Astrocyte (in vitro differentiated cells and primary cell): ENCODE measurements at regions not wholly inside any gene's neighbourhood (a gene's known extent, or its start where the extent isn't known, plus 50 kb on each side); places are given as distances from the start of the nearest gene placed in this dataset.

Source experiments
- DNase-seq: peaks from one replicate; pipeline ENCODE4 v3.0.0-alpha.2; 2010; ENCODE audit warnings: low read depth
- FAIRE-seq: peaks from 2 replicates; lab custom pipeline; 2011; peaks lifted over from hg19 to GRCh38; lab: Jason Lieb, UNC
- H2AFZ ChIP-seq: 2 replicates; pipeline ENCODE4 v1.6.0; 2012; ENCODE audit warnings: low read depth, low read length, inconsistent platforms
- H3K27ac ChIP-seq: 2 replicates; pipeline ENCODE4 v1.5.1; 2011; ENCODE audit warnings: low read depth, low read length, inconsistent platforms
- H3K27me3 ChIP-seq: 2 replicates; pipeline ENCODE4 v1.6.0; 2011; ENCODE audit warnings: low read length, inconsistent platforms; ENCODE audit not compliant: insufficient read depth
- H3K36me3 ChIP-seq: 2 replicates; pipeline ENCODE4 v1.5.1; 2011; ENCODE audit warnings: low read length, inconsistent platforms; ENCODE audit not compliant: insufficient read depth
- H3K4me1 ChIP-seq: 2 replicates; pipeline ENCODE4 v1.5.1; 2011; ENCODE audit warnings: low read length, inconsistent platforms; ENCODE audit not compliant: insufficient read depth
- H3K4me2 ChIP-seq: 2 replicates; pipeline ENCODE4 v1.6.0; 2012; ENCODE audit warnings: low read length, inconsistent platforms
- H3K4me3 ChIP-seq: 2 replicates; pipeline ENCODE4 v1.5.1; 2011; ENCODE audit warnings: low read depth, mild to moderate bottlenecking, low read length, inconsistent platforms; ENCODE audit not compliant: insufficient read depth
- H3K79me2 ChIP-seq: 2 replicates; pipeline ENCODE4 v1.6.0; 2012; ENCODE audit warnings: mild to moderate bottlenecking, low read length, inconsistent platforms; ENCODE audit not compliant: insufficient read depth
- H3K9ac ChIP-seq: 2 replicates; pipeline ENCODE4 v1.6.0; 2012; ENCODE audit warnings: mild to moderate bottlenecking, low read length, inconsistent platforms
- H3K9me3 ChIP-seq: 2 replicates; pipeline ENCODE4 v1.5.1; 2012; ENCODE audit warnings: low read depth, mild to moderate bottlenecking, low read length, inconsistent platforms; ENCODE audit not compliant: insufficient read depth
- H4K20me1 ChIP-seq: 2 replicates; pipeline ENCODE4 v1.6.0; 2012; ENCODE audit warnings: low read length, inconsistent platforms; ENCODE audit not compliant: insufficient read depth
- H3K27ac Mint-ChIP-seq: one replicate; pipeline ENCODE4 v1.8.0; 2021; ENCODE audit warnings: mild to moderate bottlenecking, mixed read lengths; ENCODE audit not compliant: unreplicated experiment
- H3K27me3 Mint-ChIP-seq: one replicate; pipeline ENCODE4 v1.8.0; 2021; ENCODE audit warnings: low read depth, mixed read lengths; ENCODE audit not compliant: unreplicated experiment
- H3K36me3 Mint-ChIP-seq: one replicate; pipeline ENCODE4 v1.8.0; 2021; ENCODE audit warnings: low read depth, mixed read lengths; ENCODE audit not compliant: unreplicated experiment
- H3K4me1 Mint-ChIP-seq: one replicate; pipeline ENCODE4 v1.8.0; 2021; ENCODE audit warnings: low read depth, mixed read lengths; ENCODE audit not compliant: unreplicated experiment
- H3K4me3 Mint-ChIP-seq: one replicate; pipeline ENCODE4 v1.8.0; 2021; ENCODE audit warnings: mild to moderate bottlenecking, moderate library complexity, mixed read lengths; ENCODE audit not compliant: unreplicated experiment
- H3K9me3 Mint-ChIP-seq: one replicate; pipeline ENCODE4 v1.8.0; 2021; ENCODE audit warnings: mild to moderate bottlenecking, mixed read lengths; ENCODE audit not compliant: unreplicated experiment
- CTCF ChIP-seq: IDR thresholded peaks from 2 replicates; pipeline ENCODE4 v1.5.1; 2011; ENCODE audit warnings: low read depth, mild to moderate bottlenecking, inconsistent platforms, low read length, moderate library complexity; ENCODE audit not compliant: insufficient read depth
- EZH2 ChIP-seq: IDR thresholded peaks from 2 replicates; pipeline ENCODE4 v1.6.1; 2012; ENCODE audit warnings: mild to moderate bottlenecking, low read length, inconsistent platforms; ENCODE audit not compliant: insufficient read depth

DNA sequence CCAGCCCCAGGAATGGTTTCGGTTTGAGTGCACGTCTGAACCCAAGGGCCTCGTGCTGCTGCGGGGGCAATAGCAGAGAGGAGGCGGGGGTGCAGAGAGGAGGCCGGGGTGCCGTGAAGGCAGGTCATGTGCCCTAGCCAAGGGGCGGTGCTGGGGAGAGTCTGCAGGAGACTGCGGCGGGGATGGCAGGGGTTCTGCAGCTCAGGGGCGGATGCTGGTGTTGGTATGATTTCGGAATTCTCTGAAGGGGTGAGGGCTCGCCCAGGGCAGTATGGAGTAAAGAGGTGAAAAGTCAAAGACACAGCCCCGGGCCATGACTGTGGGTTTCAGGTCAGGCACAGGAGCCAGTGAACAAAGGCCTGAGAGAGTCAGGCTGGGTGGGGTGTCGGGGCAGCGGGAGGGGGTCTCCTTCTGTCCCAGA lies 186.5 kb upstream of the HDAC4 start:
- DNase-seq (no peak), FAIRE-seq (no peak)
- H3K9me3 Mint-ChIP-seq: peaks cover 12% of the 10 kb centered on the region
- Histone ChIP-seq H3K27ac (no peak overlapping the region), H2AFZ (no peak overlapping the region), H3K4me2 (no peak overlapping the region), H3K9me3 (peaks cover 15% of the 10 kb centered on the region), H3K4me3 (no peak overlapping the region), H3K4me1 (no peaks in the 10 kb centered on the region), H3K79me2 (no peaks in the 10 kb centered on the region), H3K27me3 (no peaks in the 10 kb centered on the region), H3K36me3 (no peaks in the 10 kb centered on the region), H3K9ac (no peak overlapping the region), H4K20me1 (no peaks in the 10 kb centered on the region)
- H3K27ac Mint-ChIP-seq: no peak overlapping the region
- H3K4me3 Mint-ChIP-seq: no peak overlapping the region
- no peaks in the 10 kb centered on the region for H3K36me3 Mint-ChIP-seq
- peaks cover 38% of the 10 kb centered on the region for H3K27me3 Mint-ChIP-seq
- H3K4me1 Mint-ChIP-seq: no peaks in the 10 kb centered on the region
- TF ChIP-seq EZH2 (no peak), CTCF (no peak)

- TF ChIP-seq CTCF: no peak
- TF ChIP-seq EZH2: no peak
- Histone ChIP-seq H3K9ac (no peak overlapping the region), H3K27ac (no peak overlapping the region), H3K9me3 (peaks cover 9% of the 10 kb centered on the region), H3K4me1 (no peaks in the 10 kb centered on the region), H3K36me3 (no peaks in the 10 kb centered on the region), H4K20me1 (no peaks in the 10 kb centered on the region), H3K4me2 (no peak overlapping the region), H3K27me3 (no peaks in the 10 kb centered on the region), H2AFZ (no peak overlapping the region), H3K79me2 (no peaks in the 10 kb centered on the region), H3K4me3 (no peak overlapping the region)
- no peak overlapping the region for H3K4me3 Mint-ChIP-seq
- H3K36me3 Mint-ChIP-seq: no peaks in the 10 kb centered on the region
- H3K4me1 Mint-ChIP-seq: no peaks in the 10 kb centered on the region
- DNase-seq (no peak), FAIRE-seq (no peak)
- no peak overlapping the region for H3K27ac Mint-ChIP-seq
- H3K9me3 Mint-ChIP-seq: peaks cover 7% of the 10 kb centered on the region
- peaks cover 39% of the 10 kb centered on the region for H3K27me3 Mint-ChIP-seq
These were observed 186.0 kb upstream of the HDAC4 start for GRCh38 chr2:239586651-239587310.

- Mint-ChIP-seq H3K27me3 (peaks cover 40% of the 10 kb centered on the region), H3K4me1 (no peaks in the 10 kb centered on the region), H3K27ac (no peak overlapping the region), H3K36me3 (no peaks in the 10 kb centered on the region), H3K4me3 (no peak overlapping the region), H3K9me3 (peaks cover 3% of the 10 kb centered on the region)
- no peak for TF ChIP-seq EZH2
- no peak for TF ChIP-seq CTCF
- no peak overlapping the region for H2AFZ ChIP-seq
- H3K36me3 ChIP-seq: no peaks in the 10 kb centered on the region
- no peaks in the 10 kb centered on the region for H3K79me2 ChIP-seq
- no peaks in the 10 kb centered on the region for H3K4me1 ChIP-seq
- H3K9me3 ChIP-seq: peaks cover 3% of the 10 kb centered on the region
- H3K27me3 ChIP-seq: no peaks in the 10 kb centered on the region
- H3K9ac ChIP-seq: no peak overlapping the region
- no peak overlapping the region for H3K4me2 ChIP-seq
- no peak overlapping the region for H3K4me3 ChIP-seq
- no peaks in the 10 kb centered on the region for H4K20me1 ChIP-seq
- no peak overlapping the region for H3K27ac ChIP-seq
- FAIRE-seq (no peak), DNase-seq (no peak)
These were observed 184.6 kb upstream of the HDAC4 start for GRCh38 chr2:239585422-239585821.
